IMR-90 (cell line): ENCODE measurements at regions not wholly inside any gene's neighbourhood (a gene's known extent, or its start where the extent isn't known, plus 50 kb on each side); places are given as distances from the start of the nearest gene placed in this dataset.

ENCODE experiments used
- ATAC-seq: fragments of 200-7000 bp; cut with Tn5 transposase; 2 replicates; pipeline ENCODE4 v1.9.1; 2020; ENCODE audit warnings: low read depth, mild to moderate bottlenecking, moderate library complexity
- BruUV-seq: library from RNA; stranded (reverse); fragments of 400-500 nt; replicated peaks from 2 replicates; lab custom pipeline; 2021; lab: Mats Ljungman, UMichigan
- CTCF ChIA-PET: fragments of 300-600 bp; formaldehyde crosslinking; extraction: SDS; loops from one replicate; lab custom pipeline; 2021; ENCODE audit warnings: antibody characterized with exemption; lab: Yijun Ruan, JAX
- POLR2A ChIA-PET: fragments of 300-600 bp; sonication (Branson Sonifier 250); formaldehyde crosslinking; loops from one replicate; lab custom pipeline; 2022; ENCODE audit warnings: antibody characterized with exemption; ENCODE audit not compliant: unreplicated experiment; lab: Charles Lee
- DNase-seq: peaks from one replicate; pipeline ENCODE4 v3.0.0; 2013
- H2AFZ ChIP-seq: replicated peaks from 2 replicates; pipeline ENCODE3; 2013; ENCODE audit warnings: low read length, mild to moderate bottlenecking; ENCODE audit not compliant: poor library complexity
- H2AK5ac ChIP-seq: 2 replicates; pipeline ENCODE4 v1.6.1; 2013; ENCODE audit warnings: low read depth, low read length, inconsistent platforms
- H2AK9ac ChIP-seq: replicated peaks from 2 replicates; pipeline ENCODE3; 2013; ENCODE audit warnings: mild to moderate bottlenecking, low read depth, low read length, moderate library complexity; ENCODE audit not compliant: poor library complexity
- H2BK120ac ChIP-seq: 2 replicates; pipeline ENCODE4 v1.6.1; 2013; ENCODE audit warnings: low read depth, low read length, inconsistent platforms
- H2BK15ac ChIP-seq: 3 replicates; pipeline ENCODE4 v1.6.1; 2013; ENCODE audit warnings: low read depth, low read length, inconsistent platforms
- H2BK20ac ChIP-seq: 2 replicates; pipeline ENCODE4 v1.6.1; 2013; ENCODE audit warnings: low read depth, mild to moderate bottlenecking, inconsistent platforms, low read length, moderate library complexity
- H2BK5ac ChIP-seq: 2 replicates; pipeline ENCODE4 v1.6.1; 2013; ENCODE audit warnings: mild to moderate bottlenecking, low read depth, low read length, inconsistent platforms; ENCODE audit not compliant: poor library complexity, severe bottlenecking
- H3K14ac ChIP-seq: replicated peaks from 2 replicates; pipeline ENCODE4 v1.6.1; 2013; ENCODE audit warnings: low read depth, low read length, inconsistent platforms
- H3K18ac ChIP-seq: 2 replicates; pipeline ENCODE4 v1.6.1; 2013; ENCODE audit warnings: low read depth, low read length, control low read depth
- H3K23ac ChIP-seq: 2 replicates; pipeline ENCODE4 v1.6.1; 2013; ENCODE audit warnings: low read depth, low read length, inconsistent platforms
- H3K27ac ChIP-seq: 2 replicates; pipeline ENCODE4 v1.5.1; 2013; ENCODE audit warnings: mild to moderate bottlenecking, control low read depth, low read length; ENCODE audit not compliant: insufficient read depth
- H3K27me3 ChIP-seq: 2 replicates; pipeline ENCODE4 v1.6.1; 2013; ENCODE audit warnings: low read length; ENCODE audit not compliant: control insufficient read depth, insufficient read depth
- H3K36me3 ChIP-seq: 2 replicates; pipeline ENCODE4 v1.6.1; 2013; ENCODE audit warnings: low read length, mixed read lengths; ENCODE audit not compliant: control insufficient read depth, insufficient read depth
- H3K4ac ChIP-seq: 2 replicates; pipeline ENCODE4 v1.6.1; 2013; ENCODE audit warnings: low read depth, low read length, inconsistent platforms
- H3K4me1 ChIP-seq: 2 replicates; pipeline ENCODE4 v1.6.1; 2013; ENCODE audit warnings: low read length, mixed read lengths; ENCODE audit not compliant: control insufficient read depth, insufficient read depth
- H3K4me2 ChIP-seq: 2 replicates; pipeline ENCODE4 v1.6.1; 2013; ENCODE audit warnings: low read depth, mild to moderate bottlenecking, control low read depth, low read length, moderate library complexity
- H3K4me3 ChIP-seq: 2 replicates; pipeline ENCODE4 v1.5.1; 2013; ENCODE audit warnings: low read depth, mild to moderate bottlenecking, control low read depth, low read length, moderate library complexity; ENCODE audit not compliant: insufficient read depth
- H3K56ac ChIP-seq: 2 replicates; pipeline ENCODE4 v1.6.1; 2013; ENCODE audit warnings: low read length, inconsistent platforms; ENCODE audit not compliant: insufficient read depth; ENCODE audit errors: extremely low read depth
- H3K79me1 ChIP-seq, 2 experiments: 2 replicates each; pipeline ENCODE4 v1.6.1; 2013; ENCODE audit warnings: low read length in 2 of 2, inconsistent platforms in 1 of 2, low read depth in 1 of 2
- H3K9ac ChIP-seq: 2 replicates; pipeline ENCODE4 v1.6.1; 2013; ENCODE audit warnings: low read depth, low read length, control low read depth
- H3K9me1 ChIP-seq: 2 replicates; pipeline ENCODE4 v1.6.1; 2013; ENCODE audit warnings: low read length, inconsistent platforms; ENCODE audit not compliant: insufficient read depth
- H3K9me3 ChIP-seq: 2 replicates; pipeline ENCODE4 v1.6.1; 2013; ENCODE audit warnings: low read length; ENCODE audit not compliant: control insufficient read depth, insufficient read depth
- H4K20me1 ChIP-seq: 2 replicates; pipeline ENCODE4 v1.6.1; 2013; ENCODE audit warnings: low read length, inconsistent platforms; ENCODE audit not compliant: insufficient read depth
- H4K5ac ChIP-seq: 2 replicates; pipeline ENCODE4 v1.6.1; 2013; ENCODE audit warnings: mild to moderate bottlenecking, low read depth, low read length, control low read depth
- H4K8ac ChIP-seq, 2 experiments: 2 replicates each; pipeline ENCODE4 v1.6.1; 2013; ENCODE audit warnings: low read depth in 2 of 2, low read length in 2 of 2, control low read depth in 1 of 2, inconsistent platforms in 1 of 2
- H4K91ac ChIP-seq: 2 replicates; pipeline ENCODE4 v1.6.1; 2013; ENCODE audit warnings: low read depth, low read length, inconsistent platforms; ENCODE audit not compliant: insufficient read depth
- BHLHE40 ChIP-seq: fragments of 150-350 bp; IDR thresholded peaks from 2 replicates; pipeline ENCODE4 v1.6.1; 2016; ENCODE audit warnings: mild to moderate bottlenecking, low read depth, low read length
- CEBPB ChIP-seq: IDR thresholded peaks from 2 replicates; pipeline ENCODE4 v1.6.1; 2012; ENCODE audit warnings: low read depth, low read length, improper control_type of control experiment
- CTCF ChIP-seq: conservative IDR thresholded peaks from 2 replicates; pipeline ENCODE4 v1.5.1; 2012; ENCODE audit warnings: mild to moderate bottlenecking, low read depth, low read length, improper control_type of control experiment
- FOS ChIP-seq: fragments of 150-350 bp; IDR thresholded peaks from 2 replicates; pipeline ENCODE4 v1.6.1; 2016; ENCODE audit warnings: low read depth, low read length
- MAFK ChIP-seq: IDR thresholded peaks from 2 replicates; pipeline ENCODE4 v1.6.1; 2012; ENCODE audit warnings: low read depth, low read length, improper control_type of control experiment
- MAZ ChIP-seq: IDR thresholded peaks from 2 replicates; pipeline ENCODE4 v1.6.1; 2012; ENCODE audit warnings: low read depth, mild to moderate bottlenecking, low read length, improper control_type of control experiment, moderate library complexity, borderline replicate concordance
- POLR2A ChIP-seq: IDR thresholded peaks from 2 replicates; pipeline ENCODE4 v1.6.1; 2012; ENCODE audit warnings: mild to moderate bottlenecking, low read depth, low read length
- RFX5 ChIP-seq: IDR thresholded peaks from 2 replicates; pipeline ENCODE4 v1.8.0; 2012; ENCODE audit warnings: low read depth, mild to moderate bottlenecking, low read length, moderate library complexity
- WGBS, 2 experiments: methylation state at CpG; one replicate each; pipeline versions ENCODE4 v1.1.5 to v1.1.7; 2013; ENCODE audit warnings: missing lambda C conversion rate in 2 of 2; ENCODE audit not compliant: insufficient read length in 1 of 2; ENCODE audit errors: extremely low coverage in 2 of 2; 5-methylcytosine and 5-hydroxymethylcytosine counted together
- dilution Hi-C: fragments of 300-500 bp; cut with HindIII; formaldehyde crosslinking; loops from one replicate; pipeline ENCODE4 v1.14.3; 2018; ENCODE audit warnings: low sequenced_read_pairs; ENCODE audit not compliant: unreplicated experiment
- in situ Hi-C: fragments of 300-500 bp; cut with MboI; formaldehyde crosslinking; loops from 3 replicates; pipeline ENCODE4 v1.14.3; 2019; ENCODE audit warnings: low sequenced_read_pairs, inconsistent platforms, mixed read lengths
- intact Hi-C: fragments of 100-400 bp; cut with micrococcal nuclease; formaldehyde crosslinking; loops from 2 replicates; pipeline ENCODE4 v1.10.0; 2022

- ChIA-PET POLR2A (no interaction called here), CTCF (no interaction called here)
- Histone ChIP-seq H3K27ac (no peak overlapping the region), H2BK120ac (no peak overlapping the region), H3K27me3 (no peaks in the 10 kb centered on the region), H2AFZ (no peak overlapping the region), H2BK20ac (no peak overlapping the region), H3K9me3 (no peaks in the 10 kb centered on the region), H3K36me3 (no peaks in the 10 kb centered on the region), H3K9me1 (no peaks in the 10 kb centered on the region), H3K4ac (no peak overlapping the region), H2BK15ac (no peak overlapping the region), H2BK5ac (no peak overlapping the region), H2AK9ac (no peak overlapping the region), H3K4me1 (no peaks in the 10 kb centered on the region), H3K18ac (no peak overlapping the region), H3K14ac (no peak overlapping the region), H4K5ac (no peak overlapping the region), H3K4me3 (no peak overlapping the region), H3K9ac (no peak overlapping the region), H2AK5ac (no peak overlapping the region), H3K4me2 (no peak overlapping the region), H3K79me1 (no peaks in the 10 kb centered on the region), H4K91ac (no peak overlapping the region), H3K23ac (no peak overlapping the region), H4K20me1 (no peaks in the 10 kb centered on the region), H4K8ac (no peak overlapping the region), H3K56ac (no peak overlapping the region)
- dilution Hi-C loops, result no loop called here
- TF ChIP-seq MAFK (no peak), MAZ (no peak), RFX5 (no peak), CTCF (no peak), FOS (no peak), POLR2A (no peak), BHLHE40 (no peak), CEBPB (no peak)
- ATAC-seq (no peak), DNase-seq (no peak)
- in situ Hi-C loops, result no loop called here
- WGBS, 2 experiments, result no CpG with 5 or more reads among the region's 2 CpGs
- intact Hi-C loops, result no loop called here
- no TSS peak for BruUV-seq
These were observed 1494.0 kb upstream of the CDH8 start for GRCh38 chr16:63530208-63530607.
